Central memory CD8-positive, alpha-beta T cell (primary cell): ENCODE measurements at regions not wholly inside any gene's neighbourhood (a gene's known extent, or its start where the extent isn't known, plus 50 kb on each side); places are given as distances from the start of the nearest gene placed in this dataset.

Experiments used
- ATAC-seq: fragments of 150-1000 bp; cut with Tn5 transposase; replicated peaks from 2 replicates; pipeline ENCODE4 v1.10.0; 2022; ENCODE audit warnings: mild to moderate bottlenecking, moderate FRiP score, moderate number of reproducible peaks; ENCODE audit not compliant: poor library complexity, severe bottlenecking; ENCODE audit errors: extremely low read depth
- DNase-seq, 2 donors: peaks; one replicate each; pipeline ENCODE4 v3.0.0; 2021; ENCODE audit warnings: low spot score in 2 of 2
- H3K27ac Mint-ChIP-seq: one replicate; pipeline ENCODE4 v1.8.0; 2022; ENCODE audit warnings: low read depth, mild to moderate bottlenecking, moderate library complexity, mixed read lengths
- H3K27me3 Mint-ChIP-seq: one replicate; pipeline ENCODE4 v1.8.0; 2022; ENCODE audit warnings: mixed read lengths
- H3K36me3 Mint-ChIP-seq: one replicate; pipeline ENCODE4 v1.8.0; 2022; ENCODE audit warnings: mild to moderate bottlenecking, moderate library complexity, mixed read lengths; ENCODE audit not compliant: insufficient read depth
- H3K4me1 Mint-ChIP-seq: one replicate; pipeline ENCODE4 v1.8.0; 2022; ENCODE audit warnings: mixed read lengths
- H3K4me3 Mint-ChIP-seq: one replicate; pipeline ENCODE4 v1.8.0; 2022; ENCODE audit warnings: mild to moderate bottlenecking, moderate library complexity, mixed read lengths
- H3K9me3 Mint-ChIP-seq: one replicate; pipeline ENCODE4 v1.8.0; 2022; ENCODE audit warnings: mixed read lengths

DNA sequence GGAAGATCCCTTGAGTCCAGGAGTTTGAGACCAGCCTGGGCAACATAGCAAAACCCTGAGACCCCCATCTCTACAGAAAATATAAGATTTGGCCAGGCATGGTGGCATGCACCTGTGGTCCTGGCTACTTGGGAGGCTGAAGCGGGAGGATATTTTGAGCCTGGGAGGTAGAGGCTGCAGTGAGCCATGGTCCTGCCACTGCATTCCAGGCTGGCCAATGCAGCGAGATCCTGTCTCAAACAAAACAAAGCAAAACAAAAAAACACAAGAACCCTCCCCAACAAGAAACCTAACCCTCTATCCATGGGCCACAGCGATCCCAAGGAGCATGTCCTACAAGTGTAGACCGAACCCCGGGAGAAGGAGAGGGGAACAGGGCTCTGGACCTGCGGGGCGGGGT, 133.3 kb downstream of the MGAT5B start:
- Mint-ChIP-seq H3K4me3 (no peak overlapping the region), H3K27me3 (peaks cover 7% of the 10 kb centered on the region), H3K36me3 (peaks cover 2% of the 10 kb centered on the region), H3K9me3 (no peaks in the 10 kb centered on the region), H3K4me1 (peaks cover 22% of the 10 kb centered on the region), H3K27ac (peak overlapping the region; percentile 35)
- no peak for ATAC-seq
- DNase-seq: no peak

DNA sequence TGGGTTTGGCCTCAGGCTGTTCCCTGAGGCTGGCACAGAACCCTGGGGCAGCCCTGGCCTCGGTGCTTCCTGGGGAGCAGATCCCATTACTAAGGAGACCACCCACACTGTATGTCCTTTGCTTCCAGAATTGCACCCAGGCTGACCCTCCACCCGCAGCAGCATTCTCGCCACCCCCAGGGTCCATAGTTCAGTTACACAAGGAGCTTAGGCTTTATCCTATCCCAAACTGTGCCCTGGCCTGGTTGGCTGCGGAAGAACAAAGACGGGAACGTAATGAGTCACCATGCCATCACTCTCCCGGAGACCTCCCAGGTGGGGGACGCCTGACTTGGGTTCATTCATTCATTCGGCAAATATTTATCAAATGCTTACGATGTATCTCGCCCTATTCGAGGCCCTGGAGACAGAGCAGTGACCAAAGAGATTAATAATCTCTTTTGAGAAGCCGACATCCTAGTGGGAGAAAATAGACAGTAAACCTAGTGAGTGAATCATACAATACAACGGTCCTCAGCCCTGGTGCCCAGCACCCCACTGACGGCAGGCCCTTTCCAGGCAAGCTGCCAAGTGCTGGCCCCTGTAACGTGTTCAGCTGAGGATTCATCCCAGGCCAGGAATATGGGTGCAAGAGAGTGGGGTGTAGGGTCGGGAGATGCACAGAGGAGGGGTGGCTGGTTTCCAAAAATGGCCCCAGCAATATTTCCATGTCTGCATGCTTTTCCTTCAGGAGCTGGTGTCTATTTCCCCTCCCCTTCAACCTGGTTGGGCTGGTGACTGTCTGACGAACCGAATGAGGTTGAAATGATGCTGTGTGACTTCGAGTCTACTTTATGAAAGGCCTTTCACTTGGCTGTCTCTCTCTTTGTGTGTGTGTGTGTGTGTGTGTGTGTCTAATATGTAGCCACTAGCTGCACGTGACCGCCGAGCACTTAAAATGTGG, 134.2 kb downstream of the MGAT5B start:
- DNase-seq (no peak), ATAC-seq (no peak)
- H3K9me3 Mint-ChIP-seq: no peaks in the 10 kb centered on the region

DNA sequence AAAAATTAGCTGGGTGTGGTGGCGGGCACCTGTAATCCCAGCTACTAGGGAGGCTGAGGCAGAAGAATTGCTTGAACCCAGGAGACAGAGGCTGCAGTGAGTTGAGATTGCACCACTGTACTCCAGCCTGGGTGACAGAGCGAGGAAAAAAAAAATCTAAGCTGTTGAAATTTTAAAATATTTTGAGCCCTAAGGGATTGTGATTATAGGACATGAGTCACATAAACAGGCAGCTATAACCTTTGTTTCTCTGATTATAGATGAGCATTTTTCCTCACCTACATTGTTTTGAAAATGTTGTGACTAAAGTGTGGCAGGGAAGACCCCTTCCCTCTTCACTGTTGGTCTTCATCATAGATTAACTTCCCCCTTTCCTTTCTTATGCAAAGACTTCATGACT, 135.5 kb downstream of the MGAT5B start:
- Mint-ChIP-seq H3K27me3 (peaks cover 29% of the 10 kb centered on the region), H3K4me3 (no peak overlapping the region), H3K27ac (no peak overlapping the region), H3K9me3 (no peaks in the 10 kb centered on the region), H3K36me3 (no peaks in the 10 kb centered on the region), H3K4me1 (peaks cover 4% of the 10 kb centered on the region)
- ATAC-seq (no peak), DNase-seq (no peak)

More for the DNA sequence above, 134.2 kb downstream of the MGAT5B start:
- Mint-ChIP-seq H3K27me3 (peaks cover 16% of the 10 kb centered on the region), H3K36me3 (peaks cover 2% of the 10 kb centered on the region), H3K27ac (peak overlapping the region; percentile 35), H3K4me1 (peaks cover 16% of the 10 kb centered on the region), H3K4me3 (no peak overlapping the region)

DNA sequence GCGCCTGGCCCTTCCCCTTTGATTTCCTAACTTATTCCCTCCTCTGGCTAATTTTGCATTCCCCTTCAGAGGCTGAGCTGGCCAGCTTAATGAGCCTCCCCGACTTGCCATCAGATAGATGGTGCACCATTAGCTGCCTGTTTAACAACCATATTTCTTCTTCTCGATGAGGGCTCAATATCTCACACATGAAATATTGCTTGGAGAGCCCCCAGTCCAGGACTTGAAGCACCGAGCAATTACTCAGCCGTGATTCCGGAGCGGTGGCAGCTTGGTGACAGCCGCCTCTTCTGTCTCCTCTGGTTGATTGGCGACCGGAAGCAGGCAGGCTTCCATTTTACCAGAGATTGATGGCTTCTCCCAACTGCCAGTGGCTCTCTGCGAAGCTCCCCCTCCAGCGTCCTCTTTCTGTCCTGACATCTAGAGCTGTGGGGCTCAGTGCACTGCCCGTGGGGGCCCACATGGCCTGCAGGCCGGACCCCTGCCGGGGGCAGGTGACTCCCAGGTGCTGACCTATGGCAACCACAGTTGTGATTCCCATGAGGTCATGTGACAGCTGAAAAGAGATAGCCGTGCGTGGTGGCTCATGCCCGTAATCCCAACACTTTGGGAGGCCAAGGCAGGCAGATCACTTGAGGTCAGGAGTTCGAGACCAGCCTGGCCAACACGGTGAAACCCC, 133.7 kb upstream of the SEC14L1 start:
- no peak for ATAC-seq
- Mint-ChIP-seq H3K9me3 (peaks cover 6% of the 10 kb centered on the region), H3K27me3 (peaks cover 40% of the 10 kb centered on the region), H3K36me3 (no peaks in the 10 kb centered on the region), H3K4me3 (no peak overlapping the region), H3K27ac (no peak overlapping the region), H3K4me1 (no peaks in the 10 kb centered on the region)
- no peak for DNase-seq

DNA sequence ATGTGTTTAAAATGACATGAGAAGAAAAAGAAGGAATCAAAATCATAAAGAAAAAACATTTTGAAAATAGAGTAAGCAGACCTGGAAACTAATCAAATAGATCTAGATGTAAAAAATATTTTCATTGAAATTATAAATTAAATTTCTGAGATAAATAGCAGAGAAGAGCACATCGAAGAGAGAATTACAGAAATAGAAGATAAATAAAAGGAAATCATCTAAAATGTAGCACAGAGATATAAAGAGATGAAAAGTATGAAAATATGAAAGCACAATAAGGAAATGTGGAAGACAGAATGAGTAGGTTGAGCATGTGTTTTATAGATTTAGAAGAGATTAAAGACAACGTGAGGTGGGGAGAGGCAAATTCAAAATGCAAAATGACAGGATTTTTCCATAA, 130.9 kb upstream of the SEC14L1 start:
- Mint-ChIP-seq H3K27me3 (peaks cover 40% of the 10 kb centered on the region), H3K4me1 (no peaks in the 10 kb centered on the region), H3K4me3 (no peak overlapping the region), H3K27ac (no peak overlapping the region), H3K36me3 (no peaks in the 10 kb centered on the region), H3K9me3 (peaks cover 6% of the 10 kb centered on the region)
- DNase-seq: no peak
- no peak for ATAC-seq

DNA sequence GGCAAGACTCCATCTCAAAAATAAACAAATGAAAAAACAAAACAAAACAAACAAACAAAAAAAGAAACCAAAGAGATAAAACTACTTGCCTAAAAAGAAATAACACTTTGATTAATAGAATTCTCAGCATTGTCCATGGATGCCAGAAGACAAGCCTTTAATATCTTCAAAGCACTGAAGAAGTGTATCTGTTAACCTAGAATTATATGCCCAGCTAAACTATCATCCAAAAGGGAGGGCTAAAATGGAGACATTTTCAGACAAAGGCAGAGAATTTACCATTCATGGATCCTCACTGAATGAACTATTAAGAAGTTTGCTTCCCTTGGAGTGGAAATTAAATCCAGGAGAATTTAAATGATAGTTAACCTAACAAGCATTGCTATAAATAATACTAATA, 130.1 kb upstream of the SEC14L1 start:
- Mint-ChIP-seq H3K9me3 (peaks cover 6% of the 10 kb centered on the region), H3K4me3 (no peak overlapping the region), H3K36me3 (no peaks in the 10 kb centered on the region), H3K27ac (no peak overlapping the region), H3K27me3 (peaks cover 40% of the 10 kb centered on the region), H3K4me1 (no peaks in the 10 kb centered on the region)
- no peak for ATAC-seq
- DNase-seq: no peak

DNA sequence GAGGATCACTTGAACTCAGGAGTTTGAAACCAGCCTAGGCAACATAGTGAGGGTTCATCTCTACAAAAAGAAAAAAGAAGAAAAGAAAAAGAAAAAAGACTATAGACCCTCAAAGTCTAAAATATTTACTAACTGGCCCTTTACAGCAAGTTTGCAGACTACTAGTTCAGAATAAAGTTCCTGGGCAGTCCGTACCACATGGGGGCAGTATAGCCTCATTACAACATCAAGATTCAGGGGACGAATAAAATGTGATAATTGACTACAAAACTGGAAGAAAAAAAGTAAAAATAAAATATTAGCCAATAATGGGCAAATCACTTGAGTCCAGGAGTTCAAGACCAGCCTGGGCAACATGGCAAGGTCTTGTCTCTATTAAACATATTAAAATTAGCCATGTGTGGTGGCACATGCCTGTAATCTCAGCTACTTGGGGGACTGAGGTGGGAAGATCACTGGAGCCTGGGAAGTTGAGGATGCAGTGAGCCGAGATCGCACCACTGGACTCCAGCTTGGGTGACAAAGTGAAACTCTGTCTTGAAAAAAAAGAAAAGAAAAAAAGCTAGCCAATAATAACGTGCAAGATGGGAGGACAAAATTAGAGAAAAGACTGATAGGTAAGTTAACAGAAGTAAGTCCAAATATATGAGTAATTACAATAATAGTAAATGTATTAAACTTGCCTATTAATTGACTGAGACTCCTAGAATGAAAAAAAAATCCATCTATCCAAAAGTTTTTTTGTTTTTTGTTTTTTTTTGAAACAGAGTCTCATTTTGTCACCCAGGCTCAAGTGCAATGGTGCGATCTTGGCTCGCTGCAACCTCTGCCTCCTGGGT, 129.4 kb upstream of the SEC14L1 start:
- H3K4me3 Mint-ChIP-seq: no peak overlapping the region
- ATAC-seq (no peak), DNase-seq (peak in 1 of 2 donors; percentile 25)
- H3K27me3 Mint-ChIP-seq: peaks cover 34% of the 10 kb centered on the region
- H3K4me1 Mint-ChIP-seq: no peaks in the 10 kb centered on the region
- peaks cover 6% of the 10 kb centered on the region for H3K9me3 Mint-ChIP-seq
- no peak overlapping the region for H3K27ac Mint-ChIP-seq
- H3K36me3 Mint-ChIP-seq: no peaks in the 10 kb centered on the region

DNA sequence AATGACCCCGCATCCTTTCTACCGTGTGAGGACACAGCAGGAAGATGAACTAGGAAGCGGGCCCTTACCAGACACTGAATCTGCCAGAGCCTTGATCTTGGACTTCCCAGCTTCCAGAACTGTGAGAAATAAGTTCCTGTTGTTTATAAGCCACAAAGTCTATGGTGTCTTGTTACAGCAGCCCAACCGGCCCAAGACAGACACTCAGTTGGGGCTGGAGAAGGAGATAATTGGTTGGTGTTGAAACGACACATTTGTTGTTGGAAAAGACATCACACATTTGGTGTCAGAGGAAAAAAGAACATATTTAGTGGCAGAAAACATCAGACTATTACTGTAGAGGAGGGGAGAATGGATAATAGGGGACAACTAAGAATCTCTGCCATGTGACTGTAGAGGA, 122.3 kb upstream of the SEC14L1 start:
- ATAC-seq: no peak
- Mint-ChIP-seq H3K27me3 (no peaks in the 10 kb centered on the region), H3K36me3 (no peaks in the 10 kb centered on the region), H3K4me1 (no peaks in the 10 kb centered on the region), H3K4me3 (no peak overlapping the region), H3K27ac (no peak overlapping the region), H3K9me3 (peaks cover 6% of the 10 kb centered on the region)
- DNase-seq: no peak

DNA sequence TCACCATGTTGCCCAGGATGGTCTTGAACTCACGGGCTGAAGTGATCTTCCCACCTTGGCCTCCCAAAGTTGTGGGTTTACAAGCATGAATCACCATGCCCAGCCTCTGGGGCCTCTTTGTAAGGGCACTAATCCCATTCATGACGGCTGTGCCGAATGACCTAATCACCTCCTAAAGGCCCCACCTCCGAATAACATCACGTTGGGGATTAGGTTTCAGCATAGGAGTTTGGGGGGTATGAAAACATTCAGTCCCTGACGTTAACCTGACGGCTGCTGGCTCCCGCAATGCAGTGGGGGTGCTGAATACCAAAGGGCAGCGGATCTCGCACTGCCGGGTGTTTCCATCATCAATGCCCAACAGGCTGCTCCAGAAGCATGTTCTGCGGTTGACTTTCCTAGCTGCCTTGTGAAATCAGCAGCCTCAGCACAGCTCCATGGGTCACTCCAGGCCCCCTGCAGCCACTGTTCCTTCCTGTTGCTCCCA, 120.8 kb upstream of the SEC14L1 start:
- Mint-ChIP-seq H3K4me3 (no peak overlapping the region), H3K4me1 (no peaks in the 10 kb centered on the region), H3K27ac (no peak overlapping the region), H3K9me3 (peaks cover 6% of the 10 kb centered on the region), H3K27me3 (no peaks in the 10 kb centered on the region), H3K36me3 (no peaks in the 10 kb centered on the region)
- no peak for ATAC-seq
- DNase-seq: no peak

DNA sequence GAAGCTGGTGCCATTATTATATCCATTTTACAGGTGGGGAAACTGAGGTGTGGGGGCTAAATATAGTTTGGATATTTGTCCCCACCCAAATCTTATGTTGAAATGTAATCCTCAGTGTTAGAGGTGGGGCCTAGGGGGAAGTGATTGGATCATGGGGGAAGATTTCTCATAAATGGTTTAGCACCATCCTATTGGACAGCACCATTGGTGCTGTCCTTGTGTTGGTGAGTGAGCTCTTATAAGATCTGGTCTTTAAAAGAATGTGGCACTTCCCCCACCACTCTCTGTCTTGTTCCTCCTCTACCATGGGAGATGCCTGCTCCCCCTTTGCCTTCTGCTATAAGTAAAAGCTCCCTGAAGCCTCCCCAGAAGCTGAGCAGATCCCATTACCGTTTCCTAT, 119.8 kb upstream of the SEC14L1 start:
- Mint-ChIP-seq H3K36me3 (no peaks in the 10 kb centered on the region), H3K27ac (no peak overlapping the region), H3K27me3 (no peaks in the 10 kb centered on the region), H3K4me1 (no peaks in the 10 kb centered on the region), H3K9me3 (peaks cover 6% of the 10 kb centered on the region), H3K4me3 (no peak overlapping the region)
- no peak for ATAC-seq
- DNase-seq: no peak

DNA sequence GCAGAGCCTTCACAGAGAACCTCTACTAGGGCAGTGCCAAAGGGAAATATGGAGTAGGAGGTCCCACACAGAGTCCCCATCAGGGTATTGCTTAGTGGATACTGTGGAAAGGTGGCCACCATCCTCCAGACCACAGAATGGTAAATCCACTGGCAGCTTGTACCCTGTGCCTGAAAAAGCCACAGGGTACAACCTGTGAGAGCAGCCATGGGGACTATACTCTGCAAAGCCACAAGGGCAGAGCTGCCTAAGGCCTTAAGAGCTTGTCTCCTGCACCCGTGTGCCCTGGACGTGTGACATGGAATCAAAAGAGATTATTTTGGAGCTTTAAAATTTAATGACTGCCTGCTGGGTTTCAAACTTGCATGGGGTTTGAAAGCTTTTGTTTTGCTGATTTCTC, 118.0 kb upstream of the SEC14L1 start:
- ATAC-seq: no peak
- no peaks in the 10 kb centered on the region for H3K36me3 Mint-ChIP-seq

DNA sequence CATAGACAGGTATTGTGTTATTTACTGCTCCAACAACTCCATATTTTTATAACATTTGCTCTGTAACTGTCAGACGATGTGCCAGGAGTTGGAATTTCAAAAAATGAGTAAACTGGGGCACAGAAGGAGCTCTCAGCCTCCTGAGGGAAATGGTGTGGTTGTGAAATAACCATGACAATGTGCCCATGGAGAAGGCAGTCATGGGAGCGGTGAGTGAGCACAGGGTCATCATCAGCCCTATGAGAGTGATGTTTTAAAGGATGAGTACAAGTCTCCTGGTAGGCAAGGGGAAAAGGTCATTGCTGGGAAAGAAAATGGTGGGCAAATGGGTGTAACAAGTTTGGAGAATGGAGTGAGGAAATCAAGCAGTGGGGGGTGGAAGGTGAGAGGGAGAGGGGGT, 115.0 kb upstream of the SEC14L1 start:
- no peak overlapping the region for H3K4me3 Mint-ChIP-seq
- no peaks in the 10 kb centered on the region for H3K4me1 Mint-ChIP-seq
- no peaks in the 10 kb centered on the region for H3K36me3 Mint-ChIP-seq
- H3K9me3 Mint-ChIP-seq: peaks cover 6% of the 10 kb centered on the region
- DNase-seq: no peak
- H3K27me3 Mint-ChIP-seq: no peaks in the 10 kb centered on the region
- H3K27ac Mint-ChIP-seq: no peak overlapping the region
- ATAC-seq: no peak

More for the DNA sequence above, 118.0 kb upstream of the SEC14L1 start:
- no peak for DNase-seq
- H3K9me3 Mint-ChIP-seq: peaks cover 6% of the 10 kb centered on the region
- no peak overlapping the region for H3K27ac Mint-ChIP-seq
- H3K27me3 Mint-ChIP-seq: no peaks in the 10 kb centered on the region
- no peaks in the 10 kb centered on the region for H3K4me1 Mint-ChIP-seq
- no peak overlapping the region for H3K4me3 Mint-ChIP-seq
